ENCODE measurements at regions not wholly inside any gene's neighbourhood (a gene's known extent, or its start where the extent isn't known, plus 50 kb on each side); places are given as distances from the start of the nearest gene placed in this dataset.
A peak's percentile ranks its signal among the peaks of the same experiment; 100 is the strongest.

DNA sequence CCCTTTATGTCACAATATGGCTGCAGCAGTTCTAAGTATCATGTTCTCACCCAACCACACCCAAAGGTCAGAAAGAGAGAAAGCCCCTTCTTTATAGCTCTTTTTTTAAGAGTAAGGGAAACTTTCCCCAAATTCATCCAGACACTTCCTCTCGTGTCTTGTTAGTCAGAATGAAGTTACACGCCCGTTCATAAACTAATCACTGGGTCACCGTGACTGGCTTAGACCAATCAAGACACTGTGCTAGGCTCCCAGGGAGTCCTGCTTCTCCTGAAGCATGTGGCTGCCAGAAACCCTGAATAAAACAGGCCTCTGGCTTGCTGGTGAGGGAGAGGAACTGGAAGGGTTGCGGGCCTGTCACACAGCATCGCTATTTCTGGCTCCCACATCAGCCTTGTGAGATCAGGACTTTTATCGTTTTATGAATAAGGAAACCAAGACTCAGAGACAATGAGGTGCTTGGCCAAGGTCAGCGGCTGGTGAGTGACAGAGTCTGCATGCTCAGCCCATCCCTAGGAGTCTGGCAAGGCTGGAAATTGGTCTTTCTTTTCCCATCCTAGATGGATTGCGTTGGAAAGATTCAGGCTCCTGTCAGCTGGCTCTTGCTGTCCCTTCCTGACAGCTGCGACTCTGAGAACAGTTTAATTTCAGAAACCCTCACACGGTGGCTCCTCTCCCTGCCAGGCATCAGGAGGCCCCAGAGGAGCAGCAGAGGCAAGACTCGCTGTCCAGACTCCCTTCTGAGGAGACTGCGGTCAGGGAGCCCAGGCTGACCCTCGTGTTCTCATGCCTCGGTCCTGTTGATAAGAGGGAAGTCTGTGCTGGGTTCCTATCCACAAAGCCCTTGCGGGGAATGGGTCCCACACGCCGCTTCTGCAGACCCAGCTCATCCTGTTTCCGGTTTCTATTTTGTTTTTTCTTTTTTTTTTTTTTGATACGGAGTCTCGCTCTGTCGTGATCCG lies 104.5 kb upstream of the TAF1B start:
- no peak for DNase-seq (ENCODE audit: low read depth in 2 of 2)

DNA sequence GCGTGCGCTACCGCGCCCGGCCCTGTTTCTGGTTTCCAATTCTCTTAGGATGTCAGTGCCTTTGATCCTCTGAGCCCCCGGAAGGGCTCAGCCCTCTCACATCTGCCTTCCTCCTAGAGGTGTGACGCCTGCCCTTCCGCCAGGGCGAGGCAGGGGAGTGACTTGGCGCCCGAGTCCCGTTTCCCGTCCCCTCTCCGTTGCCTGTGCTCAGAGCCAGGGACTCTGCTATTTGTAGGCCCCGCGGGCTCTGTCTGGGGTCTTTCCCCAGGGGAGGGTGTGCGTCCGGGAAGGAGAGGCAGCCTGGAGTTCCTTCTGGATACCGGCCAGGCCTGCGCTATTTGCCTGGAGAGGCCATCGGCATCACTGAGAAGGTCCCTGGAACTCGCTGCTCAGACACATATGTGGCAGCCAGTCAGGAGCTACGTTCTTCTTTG lies 103.7 kb upstream of the TAF1B start:
- DNase-seq (ENCODE audit: low read depth in 2 of 2): peak in 1 of 2 donors; percentile 42

DNA sequence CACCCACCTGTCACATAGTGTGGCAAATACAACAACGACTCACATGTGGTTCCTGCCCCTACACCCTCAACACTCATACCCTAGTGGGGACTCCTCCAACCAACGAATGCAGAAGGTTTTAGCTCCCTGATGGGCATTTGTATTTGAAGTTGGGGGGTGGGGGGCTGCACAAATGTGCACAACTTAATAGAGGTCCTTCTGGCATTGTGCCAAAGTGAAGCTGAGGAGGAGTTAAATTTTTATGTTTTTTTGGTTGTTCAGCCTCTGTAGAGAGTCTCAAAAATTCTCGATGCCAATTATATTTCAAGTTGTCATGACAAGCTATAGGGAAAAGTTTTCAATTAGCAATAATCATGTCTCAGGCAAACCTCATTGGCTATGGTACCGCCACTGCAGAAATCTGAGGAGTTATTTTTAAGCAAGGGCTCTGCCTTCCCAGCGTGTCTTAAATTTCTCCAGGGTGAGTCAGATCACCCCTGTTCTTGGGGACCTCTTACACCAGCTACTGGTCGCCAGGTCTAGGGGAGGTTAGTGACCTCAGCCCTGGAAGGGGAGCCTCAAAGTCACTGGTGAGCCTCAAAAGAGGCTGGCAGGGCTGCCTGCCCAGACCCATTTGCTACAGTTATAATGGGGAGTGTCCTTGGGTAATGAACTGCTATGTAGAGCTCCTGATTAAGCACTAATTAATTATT lies 102.7 kb upstream of the TAF1B start:
- no peak for DNase-seq (ENCODE audit: low read depth in 2 of 2)

DNA sequence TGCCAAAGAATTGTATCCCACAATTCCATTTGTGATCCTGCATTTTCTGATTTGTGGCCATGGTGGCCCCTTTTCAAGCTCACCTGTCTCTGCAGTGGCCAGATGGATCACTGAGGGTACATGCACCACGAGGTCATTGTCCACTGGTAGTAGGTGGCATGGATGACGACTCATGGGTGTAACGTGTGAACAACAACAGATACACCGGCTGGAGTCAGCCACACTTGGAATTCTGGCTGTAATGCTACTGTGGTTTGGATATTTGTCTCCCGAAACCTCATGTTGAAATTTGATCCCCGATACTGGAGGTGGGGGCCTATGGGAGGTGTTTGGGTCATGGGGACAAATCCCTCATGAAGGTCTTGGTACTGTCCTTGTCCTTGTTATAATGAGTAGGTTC lies 102.2 kb upstream of the TAF1B start:
- no peak for DNase-seq (ENCODE audit: low read depth in 2 of 2)

DNA sequence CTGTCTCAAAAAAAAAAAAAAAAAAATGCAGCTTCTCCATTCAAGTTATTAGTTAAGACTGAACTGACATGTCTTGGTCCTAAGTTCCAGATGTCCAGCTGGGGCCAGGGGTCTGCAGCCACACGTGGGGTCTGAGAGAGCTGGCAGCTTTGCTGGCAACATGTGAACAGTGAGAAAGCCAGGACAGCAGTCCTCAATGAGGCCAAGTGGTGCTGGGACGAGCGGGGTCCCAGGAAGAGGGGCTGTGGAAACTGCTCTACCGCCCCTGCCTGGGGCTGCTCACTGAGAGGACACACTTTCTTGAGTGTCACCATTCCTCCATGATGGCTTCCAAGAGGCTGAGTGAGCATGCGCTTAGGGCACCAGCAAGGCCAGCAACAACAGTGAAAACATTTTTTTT lies 100.7 kb upstream of the TAF1B start:
- DNase-seq (ENCODE audit: low read depth in 2 of 2): no peak

DNA sequence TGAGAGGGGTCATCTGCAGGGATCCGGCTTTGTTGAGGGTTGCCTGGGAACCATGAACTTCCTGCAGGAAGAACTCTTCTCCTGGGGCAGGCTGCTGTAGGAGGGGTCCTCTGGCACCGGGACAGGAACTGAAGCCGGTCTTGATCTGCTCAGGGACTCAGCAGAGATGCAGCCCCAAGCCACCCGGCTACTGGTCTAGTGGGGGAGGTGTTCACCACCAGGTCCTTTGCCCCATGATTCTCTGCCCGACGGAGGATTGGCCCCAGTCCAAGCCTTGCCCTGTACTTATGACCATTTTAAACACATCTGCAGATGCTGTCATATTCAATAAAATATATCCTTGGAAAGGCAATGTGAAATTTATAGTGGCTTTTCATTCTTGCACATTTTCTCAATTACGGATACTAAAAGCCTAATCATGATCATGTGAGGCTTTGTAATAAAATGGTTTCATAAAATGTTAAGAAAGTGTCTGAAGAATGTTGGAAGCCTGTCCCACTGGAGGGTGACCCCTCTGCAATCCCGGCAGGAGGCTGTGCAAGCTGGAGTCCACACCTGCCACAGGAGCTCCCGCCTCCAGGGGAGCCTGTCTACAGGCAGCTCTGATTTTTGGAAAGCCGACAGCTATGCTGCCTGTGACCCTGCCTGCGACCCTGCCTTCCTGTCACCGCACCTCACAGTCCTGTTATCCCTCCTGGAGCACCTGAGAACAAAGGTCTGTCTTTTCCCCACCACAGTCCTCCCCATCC lies 98.8 kb upstream of the TAF1B start:
- no peak for DNase-seq (ENCODE audit: low read depth in 2 of 2)

DNA sequence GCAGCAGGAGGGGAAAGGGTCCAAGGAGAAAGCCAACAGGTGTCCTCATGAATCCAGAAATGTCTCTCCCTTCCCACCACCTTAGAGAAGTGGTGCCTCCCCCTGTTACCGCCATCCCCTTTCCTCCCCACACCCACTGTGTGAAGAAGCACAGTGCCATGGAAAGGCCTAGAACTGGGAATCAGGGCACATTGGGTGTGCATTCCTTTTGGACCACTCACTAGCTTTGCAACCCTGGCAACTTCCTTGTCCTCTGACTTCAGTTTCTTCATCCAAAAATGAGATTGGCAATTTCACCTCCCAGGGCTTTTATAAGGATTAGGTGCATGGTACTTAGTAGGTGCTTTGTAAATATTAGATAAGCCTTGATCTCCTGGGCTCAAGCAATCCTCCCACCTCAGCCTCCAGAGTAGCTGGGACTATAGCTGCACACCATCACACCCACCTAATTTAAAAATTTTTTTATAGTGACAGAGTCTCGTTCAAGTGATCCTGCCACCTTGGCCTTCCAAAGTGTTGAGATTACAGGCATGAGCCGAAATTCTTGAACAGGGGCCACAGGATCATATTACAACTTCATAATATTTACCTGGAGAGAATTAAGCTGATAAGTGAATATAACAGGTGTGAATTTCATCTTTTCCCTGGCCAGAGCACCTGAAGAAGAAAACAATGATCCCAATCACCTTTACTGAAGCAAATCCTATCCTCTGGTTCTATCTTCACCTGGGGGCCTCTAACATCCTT lies 97.9 kb upstream of the TAF1B start:
- DNase-seq (ENCODE audit: low read depth in 2 of 2): no peak

DNA sequence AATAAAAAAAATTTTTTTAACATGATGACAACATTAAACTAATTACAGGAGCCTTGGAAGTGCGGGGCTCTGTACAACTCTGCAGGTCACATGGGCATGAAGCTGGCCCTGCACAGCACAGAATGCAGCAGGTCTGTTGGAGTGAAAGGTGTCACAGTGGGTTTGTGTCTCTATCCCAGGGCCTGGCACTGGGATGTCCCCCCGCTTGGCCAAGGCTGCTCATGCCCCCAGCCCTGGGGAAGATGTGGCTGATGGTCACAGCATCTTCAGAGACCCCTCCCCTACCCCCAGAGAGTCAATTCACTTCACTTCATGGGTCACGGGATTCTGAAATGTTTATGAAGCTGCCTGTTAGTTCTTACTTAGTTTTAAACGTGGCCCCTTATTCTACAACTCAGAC lies 95.9 kb upstream of the TAF1B start:
- no peak for DNase-seq (ENCODE audit: low read depth in 2 of 2)

DNA sequence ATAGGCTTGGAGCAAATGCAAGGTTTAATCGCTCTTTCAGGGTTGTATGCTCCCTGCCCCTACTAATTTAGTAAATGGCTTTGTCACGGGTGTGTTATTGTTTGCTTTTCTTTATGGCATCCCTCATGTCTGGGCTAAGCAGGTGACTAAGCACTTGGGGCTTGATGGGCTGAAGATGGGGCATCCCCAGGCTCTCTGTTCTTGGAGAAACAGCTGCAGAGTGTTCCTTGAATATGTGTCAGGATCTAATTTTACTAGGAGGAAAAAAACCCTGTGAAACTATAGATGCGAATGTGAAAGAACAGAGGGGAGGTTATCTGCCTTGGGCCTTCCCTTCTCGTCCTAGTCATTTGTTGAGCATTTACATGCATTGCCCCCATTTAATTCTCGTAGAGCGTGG lies 94.7 kb upstream of the TAF1B start:
- DNase-seq (ENCODE audit: low read depth in 2 of 2): no peak

DNA sequence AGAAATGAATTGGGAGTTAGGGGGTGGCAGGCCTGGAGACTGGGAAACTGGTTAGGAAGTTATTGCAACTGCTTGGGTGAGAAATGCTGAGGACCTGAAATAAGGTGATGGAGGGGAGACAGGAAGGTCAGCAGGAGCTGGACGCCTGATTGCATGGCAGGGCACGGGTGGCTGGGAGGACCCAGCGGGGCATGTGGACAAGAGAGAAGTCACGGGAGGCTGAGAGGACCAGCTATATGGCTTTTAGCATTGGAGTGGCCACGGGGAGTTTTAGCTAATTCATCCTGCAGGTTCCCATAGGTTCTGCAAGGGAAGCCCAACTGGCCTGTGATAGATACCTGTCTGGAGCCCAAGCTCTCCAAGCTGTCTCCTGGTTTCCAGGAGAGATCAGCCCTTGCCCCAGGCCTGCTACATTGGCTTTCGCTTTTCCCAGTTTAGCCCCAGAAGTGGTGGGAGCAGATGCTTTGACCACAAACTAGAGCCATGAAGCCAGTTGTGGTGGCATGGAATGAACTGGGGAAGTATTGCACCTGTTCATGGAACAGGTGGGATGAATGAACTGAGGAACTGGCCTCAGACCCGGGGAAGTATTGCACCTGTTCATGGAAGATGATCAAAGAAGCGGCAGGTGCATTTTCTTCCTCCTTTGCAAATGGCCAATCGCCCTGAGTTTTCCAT lies 93.6 kb upstream of the TAF1B start:
- no peak for DNase-seq (ENCODE audit: low read depth in 2 of 2)

DNA sequence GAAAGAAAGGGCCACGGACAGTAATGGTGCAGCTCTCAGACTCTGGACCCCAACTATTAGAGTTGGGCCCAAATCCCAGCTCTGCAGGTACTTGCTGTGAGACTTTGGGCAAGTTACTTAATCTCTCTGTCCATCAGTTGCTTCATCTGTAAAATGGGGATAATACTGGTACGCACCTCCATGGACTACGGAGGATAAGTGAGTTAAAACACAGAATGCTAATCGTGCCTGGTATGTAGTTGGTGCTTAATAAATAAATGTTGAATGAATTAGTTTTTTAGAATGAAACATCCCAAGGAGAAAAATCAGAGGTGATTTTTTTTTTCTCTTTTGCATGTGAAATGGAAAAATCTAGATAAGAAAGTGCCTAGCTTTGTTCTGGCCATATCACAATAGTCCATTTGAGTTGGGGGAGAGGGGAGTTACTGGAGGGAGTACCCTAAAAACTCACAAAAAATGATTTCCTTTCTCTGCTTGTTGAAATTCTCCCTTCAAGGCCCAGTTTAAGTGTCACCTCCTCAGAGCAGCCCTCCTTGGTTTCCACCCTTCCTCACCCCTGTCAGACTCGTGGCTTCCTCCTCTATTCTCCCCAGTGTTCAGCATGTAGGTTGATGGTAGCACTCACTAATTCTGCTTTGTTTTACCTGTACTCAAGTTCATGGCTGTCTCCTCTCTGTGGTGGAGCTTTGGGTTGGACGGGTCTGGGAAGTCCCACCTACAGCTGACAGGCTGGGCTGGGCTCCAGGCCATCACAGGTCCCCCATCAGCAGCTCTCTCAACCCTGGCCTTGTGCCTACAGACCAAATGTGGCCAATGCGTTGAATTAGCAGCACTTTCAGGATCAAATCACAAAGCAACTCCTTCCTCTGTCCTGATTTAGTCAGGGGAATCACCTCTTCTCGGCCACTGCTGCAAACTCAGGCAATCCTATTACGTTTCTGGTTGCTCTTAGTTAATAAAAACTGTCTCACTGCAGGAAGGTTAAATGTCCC lies 92.8 kb upstream of the TAF1B start:
- DNase-seq (ENCODE audit: low read depth in 2 of 2): no peak

DNA sequence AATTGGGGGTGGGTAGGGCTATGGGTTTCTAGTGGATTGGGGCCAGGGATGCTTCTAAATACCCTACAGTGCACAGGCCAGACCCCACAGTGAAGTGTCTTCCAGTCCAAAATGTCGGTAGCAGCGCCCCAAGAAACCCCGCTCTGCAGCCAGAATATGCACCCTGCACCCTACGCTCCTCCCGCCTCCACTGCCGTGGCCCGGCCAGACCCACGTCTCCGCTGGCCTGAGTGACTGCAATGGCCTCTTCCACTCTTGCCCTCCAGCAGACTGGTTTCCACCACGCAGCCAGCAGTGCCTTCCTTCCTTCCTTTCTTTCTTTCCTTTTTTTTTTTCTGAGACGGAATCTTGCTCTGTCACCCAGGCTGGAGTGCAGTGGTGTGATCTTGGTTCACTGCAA lies 91.4 kb upstream of the TAF1B start:
- no peak for DNase-seq (ENCODE audit: low read depth in 2 of 2)

DNA sequence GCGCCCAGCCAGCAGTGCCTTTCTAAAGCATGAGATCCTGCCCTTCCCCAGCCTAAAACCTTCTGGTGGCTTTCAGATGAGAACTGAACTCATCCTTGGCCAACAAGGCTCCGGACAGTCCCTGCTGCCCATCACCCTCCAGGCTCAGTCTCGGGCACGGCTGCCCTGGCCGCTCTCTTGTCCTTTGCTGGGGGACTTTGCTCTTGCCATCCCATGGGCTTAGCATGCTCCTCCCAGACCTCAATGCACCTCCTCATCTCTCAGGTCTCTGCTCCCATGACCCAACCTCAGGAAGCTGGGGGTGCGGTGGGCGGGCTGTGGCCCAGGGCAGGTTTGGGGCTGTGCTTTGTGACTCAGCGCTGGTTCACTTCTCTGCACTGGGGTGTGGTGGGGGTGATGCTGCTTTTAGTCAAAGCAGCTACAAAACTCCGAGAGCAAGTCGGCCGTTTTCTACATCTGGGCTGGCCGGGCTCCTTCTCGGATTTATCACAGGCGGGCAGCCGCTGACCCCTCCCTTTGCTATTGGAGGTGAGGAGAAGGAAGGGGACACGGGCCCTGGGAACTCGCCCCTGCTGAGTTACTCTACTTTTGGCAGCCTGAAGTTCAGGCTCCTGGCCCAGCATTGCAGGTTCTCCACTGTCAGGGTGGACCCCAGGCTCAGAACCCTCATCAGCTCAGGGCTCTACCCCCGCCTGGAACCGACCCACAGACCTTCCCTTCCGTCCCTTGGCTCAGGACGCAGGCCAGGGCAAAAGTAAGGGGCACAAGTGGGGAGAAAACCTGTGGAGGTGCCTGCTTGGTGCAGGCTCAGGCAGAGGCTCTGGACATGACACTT lies 90.6 kb upstream of the TAF1B start:
- peak; percentile 78 to 89 for DNase-seq (ENCODE audit: low read depth in 2 of 2)

DNA sequence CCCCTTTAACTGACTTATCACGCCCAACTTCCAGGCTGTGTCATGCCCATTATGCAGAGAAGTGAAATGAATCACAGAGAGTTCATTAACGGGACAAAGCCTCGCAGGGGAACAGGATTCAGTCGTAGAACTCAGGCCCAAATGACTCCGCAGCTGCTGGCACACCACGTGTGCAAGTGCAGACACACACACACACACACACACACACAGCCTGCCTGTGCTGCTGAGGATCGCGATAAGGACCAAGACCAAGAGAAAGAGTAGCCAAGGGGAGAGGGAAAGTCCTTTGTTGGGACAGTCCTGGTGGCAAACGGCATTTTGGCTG lies 90.0 kb upstream of the TAF1B start:
- peak; percentile 31 to 56 for DNase-seq (ENCODE audit: low read depth in 2 of 2)

DNA sequence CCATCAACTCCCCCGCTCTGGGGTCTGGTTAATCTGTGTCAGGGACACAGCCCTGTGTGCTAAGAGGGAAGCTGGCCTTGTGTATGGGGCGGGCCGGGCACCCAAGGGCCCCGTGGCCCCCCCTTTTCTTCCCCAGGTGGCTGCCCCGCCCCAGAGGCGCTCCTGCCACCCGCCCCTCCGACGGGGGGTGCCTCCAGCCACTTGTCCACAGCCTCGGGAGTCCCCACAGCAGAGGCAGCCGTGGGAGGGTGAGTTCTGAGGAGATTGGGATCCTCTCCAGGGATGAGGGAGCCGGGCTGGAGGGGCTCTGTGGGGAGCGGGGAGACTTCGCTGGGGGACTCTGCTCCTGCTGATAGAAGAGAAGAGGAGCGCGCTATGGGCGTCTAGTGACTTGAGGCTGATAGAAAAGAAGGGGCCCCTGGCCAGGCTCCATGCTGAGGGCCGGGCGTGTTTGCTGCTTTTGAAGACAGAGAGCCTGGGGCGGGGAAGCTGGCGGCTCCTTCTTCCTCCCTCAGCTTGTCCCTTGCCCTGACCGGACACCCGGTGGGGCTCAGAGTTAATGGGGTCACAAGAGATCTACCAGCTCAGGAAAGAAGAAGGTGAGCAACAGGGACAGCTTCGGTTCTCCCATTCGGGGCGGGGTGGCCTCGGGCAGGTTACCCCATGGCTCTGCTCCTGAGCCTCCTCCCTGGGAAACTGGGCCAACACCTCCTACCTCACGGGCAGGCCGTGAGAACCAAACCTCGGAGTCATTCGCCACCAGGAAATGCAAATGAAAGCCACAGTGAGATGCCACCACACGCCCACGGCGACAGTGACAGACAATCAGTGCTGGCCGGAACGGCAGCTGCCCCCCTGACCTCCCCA lies 89.4 kb upstream of the TAF1B start:
- DNase-seq (ENCODE audit: low read depth in 2 of 2): peak; percentile 40 to 59

DNA sequence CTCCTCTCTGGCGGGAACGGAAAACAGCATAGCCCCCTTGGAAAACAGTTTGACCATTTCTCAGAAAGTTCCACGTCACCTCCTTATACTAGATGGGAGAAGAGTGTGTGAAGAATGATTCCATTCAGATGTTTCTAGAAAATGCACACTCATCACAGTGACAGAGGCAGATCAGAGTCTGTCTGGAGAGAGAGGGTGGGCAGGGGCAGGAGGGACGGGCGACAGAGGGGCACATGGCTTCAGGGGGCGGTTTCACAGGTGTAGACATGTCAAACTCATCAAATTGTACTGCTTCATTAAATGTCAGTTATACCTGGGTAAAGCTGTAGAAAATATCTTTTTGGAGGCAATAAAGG lies 88.8 kb upstream of the TAF1B start:
- DNase-seq (ENCODE audit: low read depth in 2 of 2): no peak

DNA sequence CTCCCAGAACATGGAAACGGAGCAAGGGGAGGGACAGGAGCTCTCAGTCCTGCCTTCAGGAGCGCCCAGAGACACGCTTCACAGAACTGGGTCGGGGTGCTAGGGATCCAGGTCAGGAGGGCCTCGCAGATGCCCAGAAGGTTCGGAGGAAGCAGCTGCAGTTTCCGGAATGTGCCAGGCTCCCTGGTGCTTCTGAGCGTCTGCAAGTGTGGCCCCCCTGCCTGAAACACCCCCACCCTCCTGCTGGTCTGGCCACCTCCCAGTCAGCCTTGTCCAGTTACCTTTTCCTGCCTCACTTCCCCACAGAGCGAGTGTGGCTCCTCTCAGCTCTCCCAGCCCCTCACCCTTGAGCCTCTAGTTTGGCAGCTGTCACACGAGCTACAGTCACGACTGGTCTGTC lies 88.3 kb upstream of the TAF1B start:
- DNase-seq (ENCODE audit: low read depth in 2 of 2): no peak

DNA sequence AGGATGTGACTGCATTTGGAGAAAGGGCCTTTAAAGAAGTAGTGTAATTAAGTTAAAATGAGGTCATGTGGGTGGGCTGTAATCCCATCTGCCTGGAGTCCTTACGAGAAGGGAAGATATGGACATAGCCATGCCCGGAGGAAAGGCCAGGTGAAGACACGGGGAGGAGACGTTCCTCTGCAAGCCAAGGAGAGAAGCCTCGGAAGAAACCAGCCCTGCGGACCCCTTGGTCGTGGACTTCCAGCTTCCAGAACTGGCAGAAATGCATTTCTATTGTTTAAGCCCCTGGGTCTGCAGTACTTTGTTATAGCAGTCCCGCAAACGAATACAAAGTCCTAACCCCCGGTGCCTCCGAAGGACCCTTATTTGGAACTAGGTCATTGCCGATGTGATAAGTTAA lies 87.6 kb upstream of the TAF1B start:
- no peak for DNase-seq (ENCODE audit: low read depth in 2 of 2)

All from stimulated activated CD8-positive, alpha-beta memory T cell treated with anti-CD3 and anti-CD28 coated beads, Interleukin-2, amount 100 ng/mL, for 48 hours (primary cell).